SK-N-SH treated with all-trans-retinoic acid at 6 μM for 48 hours (cell line): ENCODE measurements at regions not wholly inside any gene's neighbourhood (a gene's known extent, or its start where the extent isn't known, plus 50 kb on each side); places are given as distances from the start of the nearest gene placed in this dataset.

Experiments used
- ATAC-seq: fragments of 200-7000 bp; cut with Tn5 transposase; 3 replicates; pipeline ENCODE4 v1.9.1; 2020; ENCODE audit warnings: mild to moderate bottlenecking, moderate library complexity
- ARNTL ChIP-seq: fragments of 450-650 bp; formaldehyde crosslinking; IDR thresholded peaks from 2 replicates; pipeline ENCODE4 v1.5.0; 2020; ENCODE audit warnings: low read depth, mild to moderate bottlenecking, moderate library complexity, borderline replicate concordance
- BACH2 ChIP-seq: fragments of 250-450 bp; sonication (Bioruptor Pico); IDR thresholded peaks from 2 replicates; pipeline ENCODE4 v1.9.0; 2021; ENCODE audit warnings: mild to moderate bottlenecking, borderline replicate concordance
- CSDC2 ChIP-seq: fragments of 250-450 bp; sonication (Bioruptor Pico); IDR thresholded peaks from 2 replicates; pipeline ENCODE4 v1.5.0; 2020; ENCODE audit warnings: mild to moderate bottlenecking, moderate library complexity
- CSRNP3 ChIP-seq: fragments of 250-450 bp; sonication (Bioruptor Pico); IDR thresholded peaks from 2 replicates; pipeline ENCODE4 v1.5.1; 2021; ENCODE audit warnings: mild to moderate bottlenecking, moderate library complexity
- ESRRG ChIP-seq: fragments of 250-450 bp; sonication (Bioruptor Pico); IDR thresholded peaks from 2 replicates; pipeline ENCODE4 v1.6.1; 2021; ENCODE audit warnings: mild to moderate bottlenecking
- GLIS3 ChIP-seq: fragments of 250-450 bp; sonication (Bioruptor Pico); IDR thresholded peaks from 2 replicates; pipeline ENCODE4 v1.5.0; 2020; ENCODE audit warnings: mild to moderate bottlenecking, moderate library complexity
- ISL1 ChIP-seq: fragments of 250-450 bp; sonication (Bioruptor Pico); IDR thresholded peaks from 2 replicates; pipeline ENCODE4 v2.1.2; 2022; ENCODE audit warnings: mild to moderate bottlenecking, moderate library complexity
- PATZ1 ChIP-seq: fragments of 250-450 bp; sonication (Bioruptor Pico); IDR thresholded peaks from 2 replicates; pipeline ENCODE4 v1.8.0; 2020; ENCODE audit warnings: mild to moderate bottlenecking, moderate library complexity, borderline replicate concordance
- PPARA ChIP-seq: fragments of 250-450 bp; sonication (Bioruptor Pico); IDR thresholded peaks from 2 replicates; pipeline ENCODE4 v1.5.0; 2020; ENCODE audit warnings: mild to moderate bottlenecking, borderline replicate concordance
- TCF4 ChIP-seq: fragments of 250-450 bp; sonication (Bioruptor Pico); IDR thresholded peaks from 2 replicates; pipeline ENCODE4 v1.8.0; 2021; ENCODE audit warnings: mild to moderate bottlenecking, moderate library complexity, borderline replicate concordance
- TOX ChIP-seq: fragments of 250-450 bp; sonication (Bioruptor Pico); IDR thresholded peaks from 2 replicates; pipeline ENCODE4 v1.8.0; 2021; ENCODE audit warnings: mild to moderate bottlenecking, moderate library complexity, borderline replicate concordance
- TSHZ2 ChIP-seq: fragments of 250-450 bp; sonication (Bioruptor Pico); IDR thresholded peaks from 2 replicates; pipeline ENCODE4 v1.5.0; 2020; ENCODE audit warnings: mild to moderate bottlenecking, moderate library complexity
- ZC3H10 ChIP-seq: fragments of 250-450 bp; sonication (Bioruptor Pico); IDR thresholded peaks from 2 replicates; pipeline ENCODE4 v1.5.1; 2021; ENCODE audit warnings: mild to moderate bottlenecking, moderate library complexity
- ZFP3 ChIP-seq: fragments of 250-450 bp; sonication (Bioruptor Pico); IDR thresholded peaks from 2 replicates; pipeline ENCODE4 v1.5.0; 2020; ENCODE audit warnings: mild to moderate bottlenecking, moderate library complexity
- ZFP30 ChIP-seq: fragments of 450-650 bp; formaldehyde crosslinking; IDR thresholded peaks from 2 replicates; pipeline ENCODE4 v1.5.0; 2022; ENCODE audit warnings: mild to moderate bottlenecking, moderate library complexity
- ZNF565 ChIP-seq: fragments of 450-650 bp; formaldehyde crosslinking; conservative IDR thresholded peaks from 2 replicates; pipeline ENCODE4 v1.5.0; 2020; ENCODE audit warnings: low read depth, mild to moderate bottlenecking, moderate library complexity
- ZNF70 ChIP-seq: fragments of 450-650 bp; formaldehyde crosslinking; IDR thresholded peaks from 2 replicates; pipeline ENCODE4 v1.5.0; 2020; ENCODE audit warnings: mild to moderate bottlenecking, moderate library complexity
- ZNF8 ChIP-seq: fragments of 450-650 bp; formaldehyde crosslinking; IDR thresholded peaks from 2 replicates; pipeline ENCODE4 v1.5.0; 2020; ENCODE audit warnings: mild to moderate bottlenecking, moderate library complexity
- TF ChIP-seq, protein P1 (sequence below): fragments of 250-450 bp; sonication (Bioruptor Pico); IDR thresholded peaks from 2 replicates; pipeline ENCODE4 v1.8.0; 2021; ENCODE audit warnings: low read depth, mild to moderate bottlenecking, moderate library complexity, borderline replicate concordance
- TF ChIP-seq, protein P2 (sequence below): fragments of 250-450 bp; sonication (Bioruptor Pico); IDR thresholded peaks from 2 replicates; pipeline ENCODE4 v1.5.1; 2020; ENCODE audit warnings: low read depth, mild to moderate bottlenecking, moderate library complexity

DNA sequence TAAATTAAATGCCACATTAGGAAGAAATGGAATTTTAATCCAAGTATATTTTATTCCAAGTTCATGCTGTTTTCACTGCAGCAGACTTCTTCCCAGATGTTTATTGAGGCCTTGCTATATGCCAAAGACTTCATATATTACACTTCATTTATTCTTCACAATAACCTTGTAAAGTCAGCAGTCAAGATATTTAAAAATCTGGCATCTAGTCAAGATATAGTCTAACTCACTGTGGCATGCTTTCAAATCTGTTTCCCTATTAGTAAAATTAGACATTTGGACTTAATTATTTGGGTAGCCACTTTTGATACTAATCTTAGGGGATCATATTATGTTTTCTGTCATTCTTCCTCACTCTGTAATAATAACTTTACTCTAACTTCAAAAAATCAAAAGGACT lies 81.5 kb upstream of the VGLL3 start:
- TF ChIP-seq PPARA (no peak), TSHZ2 (CRISPR knock-in tag) (no peak)

GRCh38 chr3:87069971-87070370 lies 79.0 kb upstream of the VGLL3 start:
- TF ChIP-seq ZFP3 (no peak), TOX (CRISPR knock-in tag) (no peak), ARNTL (CRISPR knock-in tag) (no peak), CSDC2 (CRISPR knock-in tag) (no peak), BACH2 (CRISPR knock-in tag) (no peak), PPARA (no peak), ZFP30 (CRISPR knock-in tag) (no peak)
- no peak for ATAC-seq

More for the DNA sequence above, 81.5 kb upstream of the VGLL3 start:
- ATAC-seq, result no peak

DNA sequence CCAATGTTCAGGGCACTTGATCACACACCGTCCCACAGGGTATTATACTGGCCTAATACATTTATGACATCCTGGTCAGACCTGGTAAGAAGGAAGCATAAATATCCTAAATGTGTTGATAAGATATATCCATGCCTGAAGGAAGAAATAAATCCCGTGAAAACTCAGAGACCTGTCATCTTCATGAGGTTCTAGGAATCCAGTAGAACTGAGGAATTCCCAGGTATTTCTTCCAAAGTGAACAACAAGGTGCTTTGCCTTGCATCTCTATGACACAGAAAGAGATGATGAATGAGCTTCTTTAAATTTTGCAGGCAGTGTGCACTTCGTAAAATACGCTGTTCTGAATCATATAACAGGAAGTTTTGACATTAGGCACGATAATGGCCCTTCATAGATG lies 78.1 kb upstream of the VGLL3 start:
- TF ChIP-seq, protein P1, sequence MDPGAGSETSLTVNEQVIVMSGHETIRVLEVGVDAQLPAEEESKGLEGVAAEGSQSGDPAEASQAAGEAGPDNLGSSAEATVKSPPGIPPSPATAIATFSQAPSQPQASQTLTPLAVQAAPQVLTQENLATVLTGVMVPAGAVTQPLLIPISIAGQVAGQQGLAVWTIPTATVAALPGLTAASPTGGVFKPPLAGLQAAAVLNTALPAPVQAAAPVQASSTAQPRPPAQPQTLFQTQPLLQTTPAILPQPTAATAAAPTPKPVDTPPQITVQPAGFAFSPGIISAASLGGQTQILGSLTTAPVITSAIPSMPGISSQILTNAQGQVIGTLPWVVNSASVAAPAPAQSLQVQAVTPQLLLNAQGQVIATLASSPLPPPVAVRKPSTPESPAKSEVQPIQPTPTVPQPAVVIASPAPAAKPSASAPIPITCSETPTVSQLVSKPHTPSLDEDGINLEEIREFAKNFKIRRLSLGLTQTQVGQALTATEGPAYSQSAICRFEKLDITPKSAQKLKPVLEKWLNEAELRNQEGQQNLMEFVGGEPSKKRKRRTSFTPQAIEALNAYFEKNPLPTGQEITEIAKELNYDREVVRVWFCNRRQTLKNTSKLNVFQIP (CRISPR knock-in tag), result no peak
- no peak for TF ChIP-seq ZFP30 (CRISPR knock-in tag)
- TF ChIP-seq TCF4 (CRISPR knock-in tag), result no peak
- TF ChIP-seq ARNTL (CRISPR knock-in tag), result no peak
- no peak for TF ChIP-seq CSRNP3 (CRISPR knock-in tag)
- no peak for TF ChIP-seq CSDC2 (CRISPR knock-in tag)
- no peak for TF ChIP-seq ESRRG
- TF ChIP-seq, protein P2, sequence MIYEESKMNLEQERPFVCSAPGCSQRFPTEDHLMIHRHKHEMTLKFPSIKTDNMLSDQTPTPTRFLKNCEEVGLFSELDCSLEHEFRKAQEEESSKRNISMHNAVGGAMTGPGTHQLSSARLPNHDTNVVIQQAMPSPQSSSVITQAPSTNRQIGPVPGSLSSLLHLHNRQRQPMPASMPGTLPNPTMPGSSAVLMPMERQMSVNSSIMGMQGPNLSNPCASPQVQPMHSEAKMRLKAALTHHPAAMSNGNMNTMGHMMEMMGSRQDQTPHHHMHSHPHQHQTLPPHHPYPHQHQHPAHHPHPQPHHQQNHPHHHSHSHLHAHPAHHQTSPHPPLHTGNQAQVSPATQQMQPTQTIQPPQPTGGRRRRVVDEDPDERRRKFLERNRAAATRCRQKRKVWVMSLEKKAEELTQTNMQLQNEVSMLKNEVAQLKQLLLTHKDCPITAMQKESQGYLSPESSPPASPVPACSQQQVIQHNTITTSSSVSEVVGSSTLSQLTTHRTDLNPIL (CRISPR knock-in tag), result no peak
- TF ChIP-seq GLIS3 (CRISPR knock-in tag), result no peak
- no peak for TF ChIP-seq ZC3H10
- TF ChIP-seq ZNF70, result no peak
- no peak for TF ChIP-seq ZFP3
- no peak for TF ChIP-seq PPARA
- ATAC-seq, result no peak

DNA sequence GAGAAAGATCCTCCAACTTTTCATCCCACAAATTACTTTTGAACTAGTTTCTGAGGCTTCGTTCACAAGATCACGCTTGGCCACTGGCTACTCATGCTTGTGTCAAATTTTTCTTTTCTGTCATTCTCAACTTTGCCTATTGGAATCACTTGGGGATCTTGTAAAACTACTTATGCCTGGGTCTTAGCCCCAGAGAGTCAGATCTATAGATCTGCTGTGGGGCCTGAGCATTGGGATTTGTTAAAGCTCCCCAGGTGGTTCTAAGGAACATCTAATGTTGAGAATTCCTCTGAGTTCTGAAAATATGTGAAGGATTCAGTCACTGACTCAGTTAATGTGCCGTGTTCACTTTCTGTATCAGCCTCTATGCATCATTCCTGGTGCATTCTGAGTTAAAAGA lies 71.7 kb upstream of the VGLL3 start:
- TF ChIP-seq ARNTL (CRISPR knock-in tag) (no peak), ZNF8 (CRISPR knock-in tag) (no peak), ZC3H10 (no peak), BACH2 (CRISPR knock-in tag) (no peak), ESRRG (no peak), TSHZ2 (CRISPR knock-in tag) (no peak), TCF4 (CRISPR knock-in tag) (no peak), PPARA (no peak), CSRNP3 (CRISPR knock-in tag) (no peak), ZNF565 (CRISPR knock-in tag) (no peak), ISL1 (CRISPR knock-in tag) (no peak), ZNF70 (no peak), ZFP30 (CRISPR knock-in tag) (no peak), ZFP3 (no peak), PATZ1 (no peak)
- TF ChIP-seq, protein P2 (CRISPR knock-in tag), result no peak
- no peak for ATAC-seq
